Osteoblast (primary cell): ENCODE measurements at regions not wholly inside any gene's neighbourhood (a gene's known extent, or its start where the extent isn't known, plus 50 kb on each side); places are given as distances from the start of the nearest gene placed in this dataset.

Experiments
- DNase-seq: peaks from one replicate; pipeline ENCODE4 v3.0.0; 2011; ENCODE audit warnings: low spot score, mixed read lengths; ENCODE audit not compliant: insufficient read length; ENCODE audit errors: missing footprints
- H2AFZ ChIP-seq: 2 replicates; pipeline ENCODE4 v1.6.0; 2011; ENCODE audit warnings: mild to moderate bottlenecking, low read length
- H3K27ac ChIP-seq: 2 replicates; pipeline ENCODE4 v1.5.1; 2011; ENCODE audit warnings: mild to moderate bottlenecking, low read depth, low read length, moderate library complexity
- H3K27me3 ChIP-seq: 2 replicates; pipeline ENCODE4 v1.6.0; 2012; ENCODE audit warnings: mild to moderate bottlenecking, control low read depth, inconsistent platforms, low read length, moderate library complexity; ENCODE audit not compliant: insufficient read depth
- H3K36me3 ChIP-seq: 2 replicates; pipeline ENCODE4 v1.5.1; 2011; ENCODE audit warnings: mild to moderate bottlenecking, low read length, control low read depth, moderate library complexity; ENCODE audit not compliant: insufficient read depth
- H3K4me1 ChIP-seq: 2 replicates; pipeline ENCODE4 v1.5.1; 2011; ENCODE audit warnings: mild to moderate bottlenecking, low read length, control low read depth, moderate library complexity; ENCODE audit not compliant: insufficient read depth
- H3K4me2 ChIP-seq: 2 replicates; pipeline ENCODE4 v1.6.0; 2011; ENCODE audit warnings: mild to moderate bottlenecking, low read length; ENCODE audit not compliant: insufficient read depth
- H3K4me3 ChIP-seq: fragments of 200-600 bp; sonication (generic); 3 replicates; pipeline ENCODE4 v1.5.1; 2012; ENCODE audit warnings: mild to moderate bottlenecking, low read length, inconsistent platforms; ENCODE audit not compliant: insufficient read depth
- H3K79me2 ChIP-seq: 2 replicates; pipeline ENCODE4 v1.6.0; 2012; ENCODE audit warnings: mild to moderate bottlenecking, low read length, control low read depth, inconsistent platforms; ENCODE audit not compliant: insufficient read depth
- H3K9me3 ChIP-seq: 2 replicates; pipeline ENCODE4 v1.5.1; 2011; ENCODE audit warnings: low read depth, low read length, control low read depth
- H4K20me1 ChIP-seq: 2 replicates; pipeline ENCODE4 v1.6.0; 2012; ENCODE audit warnings: mild to moderate bottlenecking, low read length, control low read depth; ENCODE audit not compliant: insufficient read depth
- TF ChIP-seq, protein P1 (sequence below): IDR thresholded peaks from 2 replicates; pipeline ENCODE4 v1.5.1; 2011; ENCODE audit warnings: mild to moderate bottlenecking, low read depth, low read length, moderate library complexity; ENCODE audit errors: extremely low read depth

GRCh38 chr20:60877071-60877857, 374.8 kb upstream of the CDH4 start:
- no peak for DNase-seq
- Histone ChIP-seq H3K9me3 (no peaks in the 10 kb centered on the region), H3K4me3 (no peak overlapping the region), H3K4me1 (no peaks in the 10 kb centered on the region), H4K20me1 (no peaks in the 10 kb centered on the region), H3K36me3 (no peaks in the 10 kb centered on the region), H3K4me2 (no peak overlapping the region), H3K27ac (no peak overlapping the region), H3K27me3 (no peaks in the 10 kb centered on the region), H3K79me2 (no peaks in the 10 kb centered on the region), H2AFZ (no peak overlapping the region)
- TF ChIP-seq, protein P1, sequence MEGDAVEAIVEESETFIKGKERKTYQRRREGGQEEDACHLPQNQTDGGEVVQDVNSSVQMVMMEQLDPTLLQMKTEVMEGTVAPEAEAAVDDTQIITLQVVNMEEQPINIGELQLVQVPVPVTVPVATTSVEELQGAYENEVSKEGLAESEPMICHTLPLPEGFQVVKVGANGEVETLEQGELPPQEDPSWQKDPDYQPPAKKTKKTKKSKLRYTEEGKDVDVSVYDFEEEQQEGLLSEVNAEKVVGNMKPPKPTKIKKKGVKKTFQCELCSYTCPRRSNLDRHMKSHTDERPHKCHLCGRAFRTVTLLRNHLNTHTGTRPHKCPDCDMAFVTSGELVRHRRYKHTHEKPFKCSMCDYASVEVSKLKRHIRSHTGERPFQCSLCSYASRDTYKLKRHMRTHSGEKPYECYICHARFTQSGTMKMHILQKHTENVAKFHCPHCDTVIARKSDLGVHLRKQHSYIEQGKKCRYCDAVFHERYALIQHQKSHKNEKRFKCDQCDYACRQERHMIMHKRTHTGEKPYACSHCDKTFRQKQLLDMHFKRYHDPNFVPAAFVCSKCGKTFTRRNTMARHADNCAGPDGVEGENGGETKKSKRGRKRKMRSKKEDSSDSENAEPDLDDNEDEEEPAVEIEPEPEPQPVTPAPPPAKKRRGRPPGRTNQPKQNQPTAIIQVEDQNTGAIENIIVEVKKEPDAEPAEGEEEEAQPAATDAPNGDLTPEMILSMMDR: no peak

DNA sequence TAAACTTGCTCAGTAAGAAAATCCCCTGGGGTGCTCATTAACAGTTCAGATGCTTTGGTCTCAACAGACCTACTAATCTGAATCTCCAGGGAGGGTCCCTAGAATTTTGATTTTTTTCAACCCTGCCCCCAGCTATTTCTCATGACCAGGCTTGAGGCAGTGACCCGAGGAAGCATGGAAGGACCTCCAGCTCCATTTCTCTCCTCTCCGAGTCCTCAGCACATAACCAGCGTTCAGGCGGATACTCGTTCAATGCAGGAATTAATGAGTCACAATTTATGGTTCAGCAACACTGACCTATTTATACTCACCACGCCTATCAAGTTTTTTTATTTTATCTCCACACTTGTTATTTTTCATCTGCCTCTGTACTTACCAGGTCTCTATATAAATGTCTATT, 369.2 kb upstream of the CDH4 start:
- Histone ChIP-seq H3K36me3 (no peaks in the 10 kb centered on the region), H3K79me2 (no peaks in the 10 kb centered on the region), H3K27ac (no peak overlapping the region), H3K27me3 (no peaks in the 10 kb centered on the region), H3K4me2 (no peak overlapping the region), H3K9me3 (no peaks in the 10 kb centered on the region), H4K20me1 (no peaks in the 10 kb centered on the region), H3K4me3 (no peak overlapping the region), H3K4me1 (no peaks in the 10 kb centered on the region), H2AFZ (no peak overlapping the region)
- TF ChIP-seq, protein P1: no peak
- no peak for DNase-seq

DNA sequence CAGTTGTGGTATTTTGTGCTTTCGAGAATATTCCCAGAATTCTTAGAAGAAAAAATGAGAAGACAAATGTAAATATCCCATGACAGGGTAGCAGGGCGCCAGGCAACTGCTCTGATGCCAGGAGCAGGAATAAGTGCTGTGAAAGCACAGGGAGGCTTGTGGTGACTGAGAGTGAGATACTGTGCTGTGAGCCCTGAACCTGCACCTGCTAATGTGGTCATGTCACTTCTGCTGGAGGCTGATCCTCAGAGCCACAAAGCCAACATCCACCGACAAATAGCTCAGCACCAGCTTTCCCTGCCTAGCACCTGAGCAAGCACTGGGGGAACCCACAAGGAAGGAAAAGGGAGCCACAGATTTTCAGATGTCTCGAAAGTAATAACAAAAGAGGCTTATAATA, 368.6 kb upstream of the CDH4 start:
- Histone ChIP-seq H2AFZ (no peak overlapping the region), H3K79me2 (no peaks in the 10 kb centered on the region), H3K4me3 (no peak overlapping the region), H3K4me1 (no peaks in the 10 kb centered on the region), H3K27ac (no peak overlapping the region), H4K20me1 (no peaks in the 10 kb centered on the region), H3K27me3 (no peaks in the 10 kb centered on the region), H3K36me3 (no peaks in the 10 kb centered on the region), H3K4me2 (no peak overlapping the region), H3K9me3 (no peaks in the 10 kb centered on the region)
- TF ChIP-seq, protein P1: no peak
- no peak for DNase-seq

GRCh38 chr20:60884277-60884676, 367.8 kb upstream of the CDH4 start:
- no peaks in the 10 kb centered on the region for H3K36me3 ChIP-seq
- no peaks in the 10 kb centered on the region for H3K79me2 ChIP-seq
- H2AFZ ChIP-seq: no peak overlapping the region
- no peaks in the 10 kb centered on the region for H3K9me3 ChIP-seq
- H3K27ac ChIP-seq: no peak overlapping the region
- no peaks in the 10 kb centered on the region for H3K4me1 ChIP-seq
- H3K4me2 ChIP-seq: no peak overlapping the region
- DNase-seq: no peak
- no peak overlapping the region for H3K4me3 ChIP-seq
- TF ChIP-seq, protein P1: no peak
- no peaks in the 10 kb centered on the region for H3K27me3 ChIP-seq
- H4K20me1 ChIP-seq: no peaks in the 10 kb centered on the region
